GM21786 (cell line): ENCODE measurements at regions not wholly inside any gene's neighbourhood (a gene's known extent, or its start where the extent isn't known, plus 50 kb on each side); places are given as distances from the start of the nearest gene placed in this dataset.
"Not testable (repeated sequence)": the region's sequence is repeated elsewhere in the genome, so short reads cannot be mapped to it uniquely, and the experiment has no call there.

Experiments
- ATAC-seq: cut with Tn5 transposase; IDR thresholded peaks from one replicate; pipeline ENCODE4 v1.9.1; 2021; ENCODE audit not compliant: unreplicated experiment

- ATAC-seq: not testable (repeated sequence)
These were observed 50.7 kb downstream of the PPIAL4D start for GRCh38 chr1:145191272-145191675.

- ATAC-seq: not testable (repeated sequence)
These were observed 52.4 kb downstream of the PPIAL4D start for GRCh38 chr1:145189543-145190030.

- ATAC-seq: not testable (repeated sequence)
These were observed 53.0 kb downstream of the PPIAL4D start for GRCh38 chr1:145188869-145189542.

GRCh38 chr1:145182606-145183413 is 59.2 kb downstream of the PPIAL4D start:
- ATAC-seq: peak; percentile 53

- ATAC-seq: not testable (repeated sequence)
These were observed 65.6 kb downstream of the PPIAL4D start for GRCh38 chr1:145176285-145176925.

GRCh38 chr1:145174377-145174776 is 67.6 kb downstream of the PPIAL4D start:
- ATAC-seq: not testable (repeated sequence)

- not testable (repeated sequence) for ATAC-seq
These were observed 72.6 kb downstream of the FAM72D start for GRCh38 chr1:145168220-145168848.

- ATAC-seq: not testable (repeated sequence)
These were observed 68.6 kb downstream of the FAM72D start for GRCh38 chr1:145164360-145164759.
